RWPE2 (cell line): ENCODE measurements at regions not wholly inside any gene's neighbourhood (a gene's known extent, or its start where the extent isn't known, plus 50 kb on each side); places are given as distances from the start of the nearest gene placed in this dataset.

Experiments
- ATAC-seq: fragments of 200-7000 bp; cut with Tn5 transposase; 3 replicates; pipeline ENCODE4 v1.9.1; 2021; ENCODE audit warnings: low read depth
- DNase-seq: peaks from one replicate; pipeline ENCODE4 v3.0.0-alpha.2; 2020; ENCODE audit warnings: low spot score
- H3K27ac ChIP-seq: fragments of 450-650 bp; 2 replicates; pipeline ENCODE4 v1.5.1; 2017; ENCODE audit warnings: mild to moderate bottlenecking; ENCODE audit not compliant: poor library complexity, severe bottlenecking
- H3K27me3 ChIP-seq: fragments of 250-450 bp; sonication (Bioruptor Pico); 2 replicates; pipeline ENCODE4 v1.5.1; 2021; ENCODE audit warnings: mild to moderate bottlenecking, moderate library complexity; ENCODE audit not compliant: insufficient read depth, poor library complexity, severe bottlenecking
- H3K36me3 ChIP-seq: fragments of 250-450 bp; sonication (Bioruptor Pico); 2 replicates; pipeline ENCODE4 v1.5.1; 2020; ENCODE audit warnings: low read depth, mild to moderate bottlenecking, moderate library complexity
- H3K4me1 ChIP-seq: fragments of 250-450 bp; sonication (Bioruptor Pico); 2 replicates; pipeline ENCODE4 v1.5.1; 2021; ENCODE audit warnings: mild to moderate bottlenecking, moderate library complexity; ENCODE audit not compliant: insufficient read depth, poor library complexity, severe bottlenecking
- H3K4me3 ChIP-seq: fragments of 250-450 bp; sonication (Bioruptor Pico); 2 replicates; pipeline ENCODE4 v1.5.1; 2021; ENCODE audit warnings: mild to moderate bottlenecking, moderate library complexity; ENCODE audit not compliant: severe bottlenecking
- H3K9me3 ChIP-seq: fragments of 250-450 bp; sonication (Bioruptor Pico); 2 replicates; pipeline ENCODE4 v1.5.1; 2021; ENCODE audit warnings: mild to moderate bottlenecking, moderate library complexity; ENCODE audit not compliant: severe bottlenecking
- TF ChIP-seq, protein P1 (sequence below): fragments of 450-650 bp; IDR thresholded peaks from one replicate; pipeline ENCODE4 v1.5.1; 2017; ENCODE audit warnings: mild to moderate bottlenecking, moderate library complexity; ENCODE audit not compliant: poor library complexity, severe bottlenecking

DNA sequence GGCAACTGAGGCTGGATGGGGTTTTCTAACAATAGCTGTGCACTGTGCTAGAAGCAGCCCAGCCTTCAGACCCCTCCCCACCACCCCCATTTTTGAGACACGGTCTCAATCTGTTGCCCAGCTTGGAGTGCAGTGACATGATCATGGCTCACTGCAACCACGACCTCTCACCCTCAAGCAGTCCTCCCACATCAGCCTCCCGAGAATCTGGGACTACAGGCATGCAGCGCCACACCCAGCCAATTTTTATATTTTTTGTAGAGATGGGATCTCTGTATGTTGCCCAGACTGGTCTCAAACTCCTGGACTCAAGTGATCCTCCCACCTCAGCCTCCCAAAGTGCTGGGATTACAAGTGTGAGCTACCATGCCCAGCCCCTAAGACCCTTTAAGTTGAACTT is 182.5 kb downstream of the DRD1 start:
- DNase-seq (no peak), ATAC-seq (no peak)
- Histone ChIP-seq H3K36me3 (no peaks in the 10 kb centered on the region), H3K4me1 (no peaks in the 10 kb centered on the region), H3K4me3 (no peak overlapping the region), H3K9me3 (peaks cover 5% of the 10 kb centered on the region), H3K27me3 (no peaks in the 10 kb centered on the region), H3K27ac (no peak overlapping the region)
- TF ChIP-seq, protein P1, sequence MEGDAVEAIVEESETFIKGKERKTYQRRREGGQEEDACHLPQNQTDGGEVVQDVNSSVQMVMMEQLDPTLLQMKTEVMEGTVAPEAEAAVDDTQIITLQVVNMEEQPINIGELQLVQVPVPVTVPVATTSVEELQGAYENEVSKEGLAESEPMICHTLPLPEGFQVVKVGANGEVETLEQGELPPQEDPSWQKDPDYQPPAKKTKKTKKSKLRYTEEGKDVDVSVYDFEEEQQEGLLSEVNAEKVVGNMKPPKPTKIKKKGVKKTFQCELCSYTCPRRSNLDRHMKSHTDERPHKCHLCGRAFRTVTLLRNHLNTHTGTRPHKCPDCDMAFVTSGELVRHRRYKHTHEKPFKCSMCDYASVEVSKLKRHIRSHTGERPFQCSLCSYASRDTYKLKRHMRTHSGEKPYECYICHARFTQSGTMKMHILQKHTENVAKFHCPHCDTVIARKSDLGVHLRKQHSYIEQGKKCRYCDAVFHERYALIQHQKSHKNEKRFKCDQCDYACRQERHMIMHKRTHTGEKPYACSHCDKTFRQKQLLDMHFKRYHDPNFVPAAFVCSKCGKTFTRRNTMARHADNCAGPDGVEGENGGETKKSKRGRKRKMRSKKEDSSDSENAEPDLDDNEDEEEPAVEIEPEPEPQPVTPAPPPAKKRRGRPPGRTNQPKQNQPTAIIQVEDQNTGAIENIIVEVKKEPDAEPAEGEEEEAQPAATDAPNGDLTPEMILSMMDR, result no peak

DNA sequence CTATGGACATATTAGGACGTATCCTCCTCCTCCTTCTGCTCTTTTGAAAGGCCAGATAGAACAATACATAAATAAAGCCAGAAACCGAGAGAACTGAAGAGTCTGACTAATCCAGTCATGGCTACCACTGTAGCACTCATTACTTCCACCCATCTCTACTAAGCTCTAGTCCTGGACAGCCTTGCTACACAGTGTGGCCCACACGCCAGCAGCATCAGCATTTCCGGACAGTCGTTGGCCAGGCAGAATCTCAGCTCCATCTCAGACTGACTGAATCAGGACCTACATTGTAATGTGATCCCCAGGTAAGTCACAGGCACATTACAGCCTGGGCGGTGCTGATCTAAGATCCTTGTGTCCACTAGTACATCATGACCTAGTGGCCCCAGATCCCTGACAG is 182.9 kb downstream of the DRD1 start:
- TF ChIP-seq, protein P1, result no peak
- Histone ChIP-seq H3K9me3 (peaks cover 5% of the 10 kb centered on the region), H3K27ac (no peak overlapping the region), H3K4me1 (no peaks in the 10 kb centered on the region), H3K36me3 (no peaks in the 10 kb centered on the region), H3K27me3 (no peaks in the 10 kb centered on the region), H3K4me3 (no peak overlapping the region)
- DNase-seq, result no peak
- no peak for ATAC-seq

DNA sequence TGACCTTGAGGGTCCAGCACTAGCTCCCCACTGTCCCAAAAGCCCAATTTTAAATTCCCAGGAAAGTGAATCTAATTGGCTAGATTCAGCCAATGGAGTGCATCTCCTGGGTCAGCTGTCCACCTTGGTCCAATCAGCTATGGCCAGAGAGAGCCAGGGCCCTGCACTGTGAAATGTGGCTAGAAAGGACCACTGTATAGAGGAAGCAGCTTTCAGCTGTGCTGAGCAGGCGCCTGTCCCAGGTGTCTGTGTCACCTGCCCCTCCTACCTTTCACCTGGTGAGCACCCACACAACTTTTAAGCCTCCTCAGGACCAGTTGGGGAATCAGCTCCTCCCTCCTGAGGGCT is 186.2 kb downstream of the DRD1 start:
- TF ChIP-seq, protein P1, result no peak
- no peak overlapping the region for H3K4me3 ChIP-seq
- no peak for ATAC-seq

DNA sequence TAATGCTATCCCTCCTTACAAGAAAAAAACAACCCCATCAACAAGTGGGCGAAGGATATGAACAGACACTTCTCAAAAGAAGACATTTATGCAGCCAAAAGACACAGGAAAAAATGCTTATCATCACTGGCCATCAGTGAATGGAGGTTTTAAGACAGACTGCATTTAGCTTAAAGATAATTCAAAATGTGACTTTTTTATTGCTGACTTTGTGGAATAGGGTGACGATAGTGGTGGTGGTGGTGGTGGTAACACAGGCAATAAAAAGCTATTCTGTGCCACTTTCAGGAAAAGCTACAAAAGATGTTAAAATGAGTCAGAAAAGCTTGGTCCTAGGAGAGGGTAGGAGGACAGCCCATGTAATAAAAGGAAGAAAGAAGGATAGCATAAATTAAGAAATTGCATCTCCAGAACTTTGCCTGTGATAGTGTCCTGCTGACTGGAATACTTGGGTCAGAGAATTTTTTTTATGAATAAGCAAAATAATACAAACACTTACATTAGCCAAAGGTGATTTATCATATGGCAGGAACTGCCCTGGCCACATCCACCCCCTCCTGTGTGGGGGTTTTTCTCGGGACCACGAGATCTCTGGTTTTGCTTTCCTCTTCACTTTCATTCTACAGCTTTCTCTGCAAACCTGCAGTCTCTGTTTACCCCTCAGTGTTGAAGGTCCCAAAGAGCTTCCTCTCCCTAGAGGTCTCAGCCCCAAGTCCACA is 186.7 kb downstream of the DRD1 start:
- Histone ChIP-seq H3K4me3 (no peak overlapping the region), H3K4me1 (no peaks in the 10 kb centered on the region), H3K9me3 (peaks cover 2% of the 10 kb centered on the region), H3K27ac (no peak overlapping the region), H3K27me3 (no peaks in the 10 kb centered on the region), H3K36me3 (no peaks in the 10 kb centered on the region)
- no peak for ATAC-seq
- no peak for DNase-seq
- TF ChIP-seq, protein P1, result no peak

More for the DNA sequence above, 186.2 kb downstream of the DRD1 start:
- Histone ChIP-seq H3K36me3 (no peaks in the 10 kb centered on the region), H3K9me3 (peaks cover 5% of the 10 kb centered on the region), H3K4me1 (no peaks in the 10 kb centered on the region), H3K27me3 (no peaks in the 10 kb centered on the region), H3K27ac (no peak overlapping the region)
- DNase-seq, result no peak

DNA sequence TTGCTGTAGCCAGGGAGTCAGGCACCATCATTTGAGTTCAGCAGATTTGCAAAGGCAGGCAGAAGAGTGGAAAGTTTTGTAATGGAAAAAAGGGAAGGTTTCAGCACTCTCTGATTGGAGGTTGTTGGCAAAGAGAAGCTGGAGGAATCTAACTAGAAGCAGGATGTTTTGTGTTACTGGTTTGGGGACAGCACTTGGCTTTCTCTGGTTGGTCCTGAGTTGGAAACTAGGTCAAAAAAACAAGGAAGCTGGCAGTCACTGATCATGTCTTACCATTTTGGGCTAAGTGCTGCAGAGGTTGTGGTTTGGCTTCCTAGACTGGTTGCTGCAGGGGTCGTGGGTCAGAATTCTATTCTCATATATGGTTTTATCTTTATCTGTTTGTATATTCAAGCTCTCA is 189.8 kb downstream of the DRD1 start:
- H3K36me3 ChIP-seq, result no peaks in the 10 kb centered on the region
- H3K4me3 ChIP-seq, result no peak overlapping the region
- H3K27me3 ChIP-seq, result no peaks in the 10 kb centered on the region
- DNase-seq, result no peak
- TF ChIP-seq, protein P1, result no peak
- H3K9me3 ChIP-seq, result peaks cover 2% of the 10 kb centered on the region
- ATAC-seq, result no peak
- no peak overlapping the region for H3K27ac ChIP-seq
- H3K4me1 ChIP-seq, result no peaks in the 10 kb centered on the region
